ENCODE measurements at regions not wholly inside any gene's neighbourhood (a gene's known extent, or its start where the extent isn't known, plus 50 kb on each side); places are given as distances from the start of the nearest gene placed in this dataset.

DNA sequence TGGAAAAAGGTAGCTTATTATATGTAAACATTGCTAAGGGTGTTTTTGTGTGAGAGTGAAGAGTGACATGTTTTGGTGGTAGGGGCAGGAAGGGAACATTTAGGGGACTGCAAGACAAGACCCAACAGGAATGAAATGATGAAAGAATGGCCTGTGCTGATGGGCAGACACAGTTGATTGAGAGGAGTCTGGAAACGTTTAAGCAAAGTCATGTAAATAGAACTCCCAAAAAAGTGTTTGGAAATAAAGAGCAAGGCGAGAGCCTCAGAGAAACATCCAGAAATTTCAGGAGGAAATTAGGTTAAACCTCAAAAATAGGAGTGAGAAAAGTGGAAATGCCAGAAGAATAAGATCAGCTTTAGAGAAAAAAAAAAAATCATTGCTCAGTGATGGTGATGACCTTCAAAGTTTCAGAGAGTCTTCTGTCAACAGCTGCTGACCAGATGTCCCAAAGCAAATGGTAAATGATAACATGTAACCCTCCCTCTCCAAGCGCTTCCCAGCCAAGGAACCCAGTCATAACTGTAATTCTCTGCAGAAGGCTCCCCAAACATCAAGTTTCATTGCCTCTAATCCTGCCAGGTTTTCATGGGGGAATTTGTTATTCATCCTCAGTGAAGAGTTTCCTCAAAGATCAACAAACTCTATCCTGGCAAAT lies 223.2 kb upstream of the FAR2 start:
- Histone ChIP-seq H3K9me3 (ENCODE audit: control insufficient read depth, insufficient read depth, low read length) (peaks cover 4% of the 10 kb centered on the region), H3K27me3 (ENCODE audit: control insufficient read depth, insufficient read depth, low read length) (no peaks in the 10 kb centered on the region), H3K27ac (ENCODE audit: low read length) (no peak overlapping the region), H3K4me1 (ENCODE audit: control insufficient read depth, insufficient read depth, low read length) (no peaks in the 10 kb centered on the region), H3K4me3 (ENCODE audit: low read length) (no peak overlapping the region), H3K36me3 (ENCODE audit: control insufficient read depth, insufficient read depth, low read length) (no peaks in the 10 kb centered on the region)
- H3K4me3 Mint-ChIP-seq, result no peak overlapping the region
- H3K4me1 Mint-ChIP-seq, result no peaks in the 10 kb centered on the region
- no peaks in the 10 kb centered on the region for H3K27me3 Mint-ChIP-seq (ENCODE audit: low read depth in 2 of 2)
- ATAC-seq, result no peak
- no peak overlapping the region for H3K27ac Mint-ChIP-seq
- DNase-seq, result no peak
- TF ChIP-seq CTCF (IDR thresholded peaks at IDR 0.05), result no peak
- H3K9me3 Mint-ChIP-seq, result peaks cover 8 to 10% of the 10 kb centered on the region in 2 donors
- WGBS (ENCODE audit: insufficient coverage), result 78% methylated on average over 3 of the region's 3 CpGs
- no peaks in the 10 kb centered on the region for H3K36me3 Mint-ChIP-seq
- intact Hi-C loops (cut with micrococcal nuclease), result no loop called here

GRCh38 chr12:28930704-28931103 lies 218.4 kb upstream of the FAR2 start:
- peaks cover 4% of the 10 kb centered on the region for H3K9me3 ChIP-seq (ENCODE audit: control insufficient read depth, insufficient read depth, low read length)
- 87% methylated on average over 2 of the region's 2 CpGs for WGBS (ENCODE audit: insufficient coverage)
- H3K27me3 ChIP-seq (ENCODE audit: control insufficient read depth, insufficient read depth, low read length), result no peaks in the 10 kb centered on the region
- TF ChIP-seq CTCF (IDR thresholded peaks at IDR 0.05), result no peak
- H3K4me3 ChIP-seq (ENCODE audit: low read length), result no peak overlapping the region
- H3K4me1 ChIP-seq (ENCODE audit: control insufficient read depth, insufficient read depth, low read length), result no peaks in the 10 kb centered on the region
- intact Hi-C loops (cut with micrococcal nuclease), result no loop called here
- H3K27me3 Mint-ChIP-seq (ENCODE audit: low read depth in 2 of 2), result no peaks in the 10 kb centered on the region
- no peak overlapping the region for H3K4me3 Mint-ChIP-seq
- no peaks in the 10 kb centered on the region for H3K36me3 Mint-ChIP-seq
- H3K4me1 Mint-ChIP-seq, result no peaks in the 10 kb centered on the region
- no peak overlapping the region for H3K27ac ChIP-seq (ENCODE audit: low read length)
- peaks cover 0 to 5% of the 10 kb centered on the region in 2 donors for H3K9me3 Mint-ChIP-seq
- ATAC-seq (no peak), DNase-seq (no peak)
- no peaks in the 10 kb centered on the region for H3K36me3 ChIP-seq (ENCODE audit: control insufficient read depth, insufficient read depth, low read length)
- H3K27ac Mint-ChIP-seq, result no peak overlapping the region

DNA sequence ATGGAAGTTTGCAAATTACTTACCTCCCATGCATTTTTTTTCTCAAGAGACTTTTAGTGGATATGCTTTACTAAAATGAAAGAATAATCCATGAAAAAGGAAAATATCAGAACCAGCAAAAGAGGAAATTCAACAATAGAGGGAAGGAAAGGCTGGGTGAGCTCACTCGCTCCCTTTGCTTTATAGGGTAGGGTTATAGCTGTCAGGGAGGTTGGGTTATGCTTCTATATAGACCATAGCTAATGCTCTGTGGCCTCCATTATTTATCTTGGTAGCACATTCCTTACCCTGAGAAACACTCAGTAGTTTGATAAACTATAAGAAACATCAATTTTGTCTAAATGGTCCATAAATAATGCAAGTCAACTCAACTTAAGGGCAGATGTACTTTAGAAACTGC lies 215.9 kb upstream of the FAR2 start:
- intact Hi-C loops (cut with micrococcal nuclease), result no loop called here
- Histone ChIP-seq H3K4me1 (ENCODE audit: control insufficient read depth, insufficient read depth, low read length) (no peaks in the 10 kb centered on the region), H3K4me3 (ENCODE audit: low read length) (no peak overlapping the region), H3K27ac (ENCODE audit: low read length) (no peak overlapping the region), H3K36me3 (ENCODE audit: control insufficient read depth, insufficient read depth, low read length) (no peaks in the 10 kb centered on the region), H3K9me3 (ENCODE audit: control insufficient read depth, insufficient read depth, low read length) (no peaks in the 10 kb centered on the region), H3K27me3 (ENCODE audit: control insufficient read depth, insufficient read depth, low read length) (no peaks in the 10 kb centered on the region)
- Mint-ChIP-seq H3K27me3 (ENCODE audit: low read depth in 2 of 2) (no peaks in the 10 kb centered on the region), H3K4me3 (no peak overlapping the region), H3K9me3 (peaks cover 0 to 4% of the 10 kb centered on the region in 2 donors), H3K4me1 (no peaks in the 10 kb centered on the region), H3K27ac (no peak overlapping the region), H3K36me3 (no peaks in the 10 kb centered on the region)
- DNase-seq, result no peak
- WGBS (ENCODE audit: insufficient coverage), result 70% methylated on average over 1 of the region's 1 CpG
- TF ChIP-seq CTCF (IDR thresholded peaks at IDR 0.05), result no peak
- no peak for ATAC-seq

Data from natural killer cell (primary cell).